Liver (tissue), 3 donors: ENCODE measurements at regions not wholly inside any gene's neighbourhood (a gene's known extent, or its start where the extent isn't known, plus 50 kb on each side); places are given as distances from the start of the nearest gene placed in this dataset.

ENCODE experiments used
- HNF4A ChIP-seq, 2 donors: conservative IDR thresholded peaks; 2 replicates each; pipeline ENCODE4 v1.6.1; 2016; ENCODE audit warnings: antibody characterized with exemption in 2 of 2, mild to moderate bottlenecking in 2 of 2
- HNF4G ChIP-seq: IDR thresholded peaks from 2 replicates; pipeline ENCODE4 v1.6.1; 2016; ENCODE audit warnings: antibody characterized with exemption
- SP1 ChIP-seq: IDR thresholded peaks from 2 replicates; pipeline ENCODE4 v1.6.1; 2018; ENCODE audit warnings: antibody characterized with exemption, mild to moderate bottlenecking
- YY1 ChIP-seq: IDR thresholded peaks from 2 replicates; pipeline ENCODE4 v1.6.1; 2016; ENCODE audit warnings: antibody characterized with exemption, mild to moderate bottlenecking
- TF ChIP-seq, protein P1 (sequence below): IDR thresholded peaks from 2 replicates; pipeline ENCODE4 v1.6.1; 2016; ENCODE audit warnings: antibody characterized with exemption
- TF ChIP-seq, protein P2 (sequence below): fragments of 150-350 bp; IDR thresholded peaks from 2 replicates; pipeline ENCODE4 v1.5.1; 2017; ENCODE audit warnings: improper control_type of control experiment, low read depth, low read length; ENCODE audit not compliant: missing input control
- TF ChIP-seq, protein P3 (sequence below): IDR thresholded peaks from 2 replicates; pipeline ENCODE4 v1.6.1; 2016; ENCODE audit warnings: antibody characterized with exemption, mild to moderate bottlenecking
- TF ChIP-seq, protein P4 (sequence below): IDR thresholded peaks from 2 replicates; pipeline ENCODE4 v1.6.1; 2016; ENCODE audit warnings: antibody characterized with exemption
- donor health status: healthy.
- donor health status: healthy.

DNA sequence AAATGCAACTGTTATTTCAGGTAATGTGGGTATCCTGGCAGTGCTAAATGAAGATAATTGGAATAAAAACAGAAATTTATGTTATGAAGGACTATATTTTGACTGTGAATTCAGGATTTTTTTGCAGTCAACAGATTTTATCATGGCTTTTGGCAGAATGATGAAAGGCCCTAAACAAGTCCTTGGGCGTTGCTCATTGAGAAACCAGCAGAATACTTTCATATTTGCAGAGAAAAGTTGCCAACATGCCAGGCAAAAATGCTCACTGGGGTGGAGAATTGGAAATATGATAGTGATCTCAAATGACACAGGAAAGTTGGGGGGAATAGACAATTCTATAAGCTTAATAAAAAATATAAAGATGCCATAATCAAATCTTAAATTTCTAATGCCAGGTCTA, 121.1 kb downstream of the GPR85 start:
- TF ChIP-seq, protein P1, sequence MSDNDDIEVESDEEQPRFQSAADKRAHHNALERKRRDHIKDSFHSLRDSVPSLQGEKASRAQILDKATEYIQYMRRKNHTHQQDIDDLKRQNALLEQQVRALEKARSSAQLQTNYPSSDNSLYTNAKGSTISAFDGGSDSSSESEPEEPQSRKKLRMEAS: no peak
- TF ChIP-seq SP1 (no peak), YY1 (no peak), HNF4A (conservative IDR thresholded peaks at IDR 0.05) (no peak), HNF4G (no peak)
- TF ChIP-seq, protein P2, sequence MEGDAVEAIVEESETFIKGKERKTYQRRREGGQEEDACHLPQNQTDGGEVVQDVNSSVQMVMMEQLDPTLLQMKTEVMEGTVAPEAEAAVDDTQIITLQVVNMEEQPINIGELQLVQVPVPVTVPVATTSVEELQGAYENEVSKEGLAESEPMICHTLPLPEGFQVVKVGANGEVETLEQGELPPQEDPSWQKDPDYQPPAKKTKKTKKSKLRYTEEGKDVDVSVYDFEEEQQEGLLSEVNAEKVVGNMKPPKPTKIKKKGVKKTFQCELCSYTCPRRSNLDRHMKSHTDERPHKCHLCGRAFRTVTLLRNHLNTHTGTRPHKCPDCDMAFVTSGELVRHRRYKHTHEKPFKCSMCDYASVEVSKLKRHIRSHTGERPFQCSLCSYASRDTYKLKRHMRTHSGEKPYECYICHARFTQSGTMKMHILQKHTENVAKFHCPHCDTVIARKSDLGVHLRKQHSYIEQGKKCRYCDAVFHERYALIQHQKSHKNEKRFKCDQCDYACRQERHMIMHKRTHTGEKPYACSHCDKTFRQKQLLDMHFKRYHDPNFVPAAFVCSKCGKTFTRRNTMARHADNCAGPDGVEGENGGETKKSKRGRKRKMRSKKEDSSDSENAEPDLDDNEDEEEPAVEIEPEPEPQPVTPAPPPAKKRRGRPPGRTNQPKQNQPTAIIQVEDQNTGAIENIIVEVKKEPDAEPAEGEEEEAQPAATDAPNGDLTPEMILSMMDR: no peak
- TF ChIP-seq, protein P3, sequence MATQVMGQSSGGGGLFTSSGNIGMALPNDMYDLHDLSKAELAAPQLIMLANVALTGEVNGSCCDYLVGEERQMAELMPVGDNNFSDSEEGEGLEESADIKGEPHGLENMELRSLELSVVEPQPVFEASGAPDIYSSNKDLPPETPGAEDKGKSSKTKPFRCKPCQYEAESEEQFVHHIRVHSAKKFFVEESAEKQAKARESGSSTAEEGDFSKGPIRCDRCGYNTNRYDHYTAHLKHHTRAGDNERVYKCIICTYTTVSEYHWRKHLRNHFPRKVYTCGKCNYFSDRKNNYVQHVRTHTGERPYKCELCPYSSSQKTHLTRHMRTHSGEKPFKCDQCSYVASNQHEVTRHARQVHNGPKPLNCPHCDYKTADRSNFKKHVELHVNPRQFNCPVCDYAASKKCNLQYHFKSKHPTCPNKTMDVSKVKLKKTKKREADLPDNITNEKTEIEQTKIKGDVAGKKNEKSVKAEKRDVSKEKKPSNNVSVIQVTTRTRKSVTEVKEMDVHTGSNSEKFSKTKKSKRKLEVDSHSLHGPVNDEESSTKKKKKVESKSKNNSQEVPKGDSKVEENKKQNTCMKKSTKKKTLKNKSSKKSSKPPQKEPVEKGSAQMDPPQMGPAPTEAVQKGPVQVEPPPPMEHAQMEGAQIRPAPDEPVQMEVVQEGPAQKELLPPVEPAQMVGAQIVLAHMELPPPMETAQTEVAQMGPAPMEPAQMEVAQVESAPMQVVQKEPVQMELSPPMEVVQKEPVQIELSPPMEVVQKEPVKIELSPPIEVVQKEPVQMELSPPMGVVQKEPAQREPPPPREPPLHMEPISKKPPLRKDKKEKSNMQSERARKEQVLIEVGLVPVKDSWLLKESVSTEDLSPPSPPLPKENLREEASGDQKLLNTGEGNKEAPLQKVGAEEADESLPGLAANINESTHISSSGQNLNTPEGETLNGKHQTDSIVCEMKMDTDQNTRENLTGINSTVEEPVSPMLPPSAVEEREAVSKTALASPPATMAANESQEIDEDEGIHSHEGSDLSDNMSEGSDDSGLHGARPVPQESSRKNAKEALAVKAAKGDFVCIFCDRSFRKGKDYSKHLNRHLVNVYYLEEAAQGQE: no peak
- TF ChIP-seq, protein P4, sequence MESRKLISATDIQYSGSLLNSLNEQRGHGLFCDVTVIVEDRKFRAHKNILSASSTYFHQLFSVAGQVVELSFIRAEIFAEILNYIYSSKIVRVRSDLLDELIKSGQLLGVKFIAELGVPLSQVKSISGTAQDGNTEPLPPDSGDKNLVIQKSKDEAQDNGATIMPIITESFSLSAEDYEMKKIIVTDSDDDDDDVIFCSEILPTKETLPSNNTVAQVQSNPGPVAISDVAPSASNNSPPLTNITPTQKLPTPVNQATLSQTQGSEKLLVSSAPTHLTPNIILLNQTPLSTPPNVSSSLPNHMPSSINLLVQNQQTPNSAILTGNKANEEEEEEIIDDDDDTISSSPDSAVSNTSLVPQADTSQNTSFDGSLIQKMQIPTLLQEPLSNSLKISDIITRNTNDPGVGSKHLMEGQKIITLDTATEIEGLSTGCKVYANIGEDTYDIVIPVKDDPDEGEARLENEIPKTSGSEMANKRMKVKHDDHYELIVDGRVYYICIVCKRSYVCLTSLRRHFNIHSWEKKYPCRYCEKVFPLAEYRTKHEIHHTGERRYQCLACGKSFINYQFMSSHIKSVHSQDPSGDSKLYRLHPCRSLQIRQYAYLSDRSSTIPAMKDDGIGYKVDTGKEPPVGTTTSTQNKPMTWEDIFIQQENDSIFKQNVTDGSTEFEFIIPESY: no peak
